HEK293 (cell line): ENCODE measurements at regions not wholly inside any gene's neighbourhood (a gene's known extent, or its start where the extent isn't known, plus 50 kb on each side); places are given as distances from the start of the nearest gene placed in this dataset.

Source experiments
- CTCF ChIA-PET: fragments of 350-600 bp; formaldehyde crosslinking; extraction: SDS; loops from one replicate; lab custom pipeline; 2021; ENCODE audit warnings: antibody characterized with exemption; lab: Yijun Ruan, JAX
- POLR2A ChIA-PET: fragments of 300-600 bp; formaldehyde crosslinking; extraction: SDS; loops from one replicate; lab custom pipeline; 2020; ENCODE audit warnings: antibody characterized with exemption, inconsistent platforms; lab: Yijun Ruan, JAX
- H3K27ac ChIP-seq: fragments of 200-500 bp; sonication (Bioruptor generic); 2 replicates; pipeline ENCODE4 v1.5.1; 2014; ENCODE audit warnings: low read depth, low read length, control low read depth, inconsistent platforms; ENCODE audit errors: extremely low read depth
- H3K36me3 ChIP-seq, 2 experiments: fragments of 200-500 bp in 1 of 2; sonication (Bioruptor generic) in 1 of 2; 1 replicate in 1 of 2; 2 replicates in 1 of 2; pipeline ENCODE4 v1.5.1; 2014 to 2017; ENCODE audit warnings: inconsistent platforms in 2 of 2, low read length in 2 of 2; ENCODE audit not compliant: control insufficient read depth in 2 of 2, insufficient read depth in 1 of 2
- H3K4me1 ChIP-seq: fragments of 200-500 bp; sonication (Bioruptor generic); 2 replicates; pipeline ENCODE4 v1.5.1; 2014; ENCODE audit warnings: mild to moderate bottlenecking, low read length, inconsistent platforms; ENCODE audit not compliant: control insufficient read depth, insufficient read depth
- H3K4me3 ChIP-seq: 2 replicates; pipeline ENCODE4 v1.5.1; 2011; ENCODE audit warnings: low read depth, mild to moderate bottlenecking, control low read depth, low read length, moderate library complexity
- H3K9me3 ChIP-seq: fragments of 200-500 bp; sonication (Bioruptor generic); 2 replicates; pipeline ENCODE4 v1.5.1; 2014; ENCODE audit warnings: low read depth, low read length, inconsistent platforms; ENCODE audit not compliant: control insufficient read depth, insufficient read depth
- BCL11B ChIP-seq: fragments of 450-650 bp; formaldehyde crosslinking; IDR thresholded peaks from 2 replicates; pipeline ENCODE4 v1.5.1; 2016; ENCODE audit warnings: low read depth, missing biosample characterization, missing genetic modification characterization
- GFI1B ChIP-seq: fragments of 450-650 bp; formaldehyde crosslinking; IDR thresholded peaks from 2 replicates; pipeline ENCODE4 v1.5.1; 2016; ENCODE audit warnings: missing biosample characterization, missing genetic modification characterization
- GLI2 ChIP-seq: fragments of 450-650 bp; formaldehyde crosslinking; IDR thresholded peaks from 2 replicates; pipeline ENCODE4; 2017; ENCODE audit warnings: missing biosample characterization, missing genetic modification characterization, low read depth, borderline replicate concordance
- HOXD13 ChIP-seq: sonication (generic); formaldehyde crosslinking; IDR thresholded peaks from 2 replicates; pipeline ENCODE4 v1.8.0; 2022; ENCODE audit warnings: missing genetic modification reagents, borderline replicate concordance
- KLF16 ChIP-seq: fragments of 450-650 bp; formaldehyde crosslinking; IDR thresholded peaks from 2 replicates; pipeline ENCODE4 v1.5.1; 2017; ENCODE audit warnings: missing biosample characterization, missing genetic modification characterization
- KLF9 ChIP-seq: fragments of 450-650 bp; formaldehyde crosslinking; IDR thresholded peaks from 2 replicates; pipeline ENCODE4 v1.5.1; 2016; ENCODE audit warnings: missing biosample characterization, missing genetic modification characterization, low read depth
- SETDB1 ChIP-seq: IDR thresholded peaks from one replicate; pipeline ENCODE4 v1.6.1; 2017; ENCODE audit warnings: mild to moderate bottlenecking, low read length, moderate library complexity, mixed read lengths; ENCODE audit not compliant: insufficient read length
- ZBTB7A ChIP-seq: fragments of 450-650 bp; formaldehyde crosslinking; IDR thresholded peaks from 2 replicates; pipeline ENCODE4 v1.5.1; 2016; ENCODE audit warnings: low read depth, missing biosample characterization, missing genetic modification characterization
- ZNF10 ChIP-seq: fragments of 450-650 bp; formaldehyde crosslinking; IDR thresholded peaks from 2 replicates; pipeline ENCODE4 v1.5.1; 2017; ENCODE audit warnings: missing biosample characterization, missing genetic modification characterization
- ZNF169 ChIP-seq: fragments of 450-650 bp; formaldehyde crosslinking; IDR thresholded peaks from 2 replicates; pipeline ENCODE4 v1.5.1; 2016; ENCODE audit warnings: missing biosample characterization, missing genetic modification characterization
- ZNF174 ChIP-seq: fragments of 450-650 bp; formaldehyde crosslinking; IDR thresholded peaks from 2 replicates; pipeline ENCODE4 v1.5.0; 2017; ENCODE audit warnings: missing biosample characterization, mild to moderate bottlenecking, missing genetic modification characterization
- ZNF19 ChIP-seq: fragments of 450-650 bp; formaldehyde crosslinking; IDR thresholded peaks from 2 replicates; pipeline ENCODE4; 2016; ENCODE audit warnings: missing biosample characterization, missing genetic modification characterization, low read depth
- ZNF2 ChIP-seq: fragments of 450-650 bp; formaldehyde crosslinking; IDR thresholded peaks from 2 replicates; pipeline ENCODE4 v1.5.1; 2016; ENCODE audit warnings: missing biosample characterization, missing genetic modification characterization
- ZNF280C ChIP-seq: fragments of 450-650 bp; formaldehyde crosslinking; IDR thresholded peaks from 2 replicates; pipeline ENCODE4 v1.5.1; 2016; ENCODE audit warnings: missing biosample characterization, missing genetic modification characterization
- ZNF37A ChIP-seq: fragments of 450-650 bp; IDR thresholded peaks from 2 replicates; pipeline ENCODE4 v1.5.1; 2018; ENCODE audit warnings: missing biosample characterization, missing genetic modification characterization
- ZNF449 ChIP-seq: fragments of 450-650 bp; formaldehyde crosslinking; IDR thresholded peaks from 2 replicates; pipeline ENCODE4 v1.5.1; 2017; ENCODE audit warnings: missing biosample characterization, mild to moderate bottlenecking, missing genetic modification characterization, moderate library complexity
- ZNF530 ChIP-seq: fragments of 450-650 bp; formaldehyde crosslinking; IDR thresholded peaks from 2 replicates; pipeline ENCODE4 v1.5.1; 2016; ENCODE audit warnings: low read depth, missing biosample characterization, missing genetic modification characterization
- ZNF548 ChIP-seq: fragments of 450-650 bp; formaldehyde crosslinking; IDR thresholded peaks from 2 replicates; pipeline ENCODE4 v1.5.1; 2016; ENCODE audit warnings: missing biosample characterization, missing genetic modification characterization
- ZNF571 ChIP-seq: fragments of 450-650 bp; formaldehyde crosslinking; IDR thresholded peaks from 2 replicates; pipeline ENCODE4 v1.5.0; 2017; ENCODE audit warnings: missing biosample characterization, missing genetic modification characterization
- ZNF626 ChIP-seq: fragments of 450-650 bp; sonication (Bioruptor Pico); formaldehyde crosslinking; IDR thresholded peaks from 2 replicates; pipeline ENCODE4 v1.5.1; 2018; ENCODE audit warnings: missing biosample characterization, missing genetic modification characterization, inconsistent platforms
- ZNF658 ChIP-seq: fragments of 450-650 bp; formaldehyde crosslinking; IDR thresholded peaks from 2 replicates; pipeline ENCODE4; 2016; ENCODE audit warnings: missing biosample characterization, missing genetic modification characterization
- ZNF677 ChIP-seq: fragments of 450-650 bp; IDR thresholded peaks from 2 replicates; pipeline ENCODE4 v1.5.0; 2018; ENCODE audit warnings: missing biosample characterization, mild to moderate bottlenecking, missing genetic modification characterization, moderate library complexity
- ZNF692 ChIP-seq: fragments of 450-650 bp; formaldehyde crosslinking; IDR thresholded peaks from 2 replicates; pipeline ENCODE4 v1.5.1; 2016; ENCODE audit warnings: missing biosample characterization, missing genetic modification characterization
- ZNF707 ChIP-seq: fragments of 450-650 bp; formaldehyde crosslinking; IDR thresholded peaks from 2 replicates; pipeline ENCODE4 v1.5.1; 2016; ENCODE audit warnings: missing biosample characterization, missing genetic modification characterization
- ZNF768 ChIP-seq: fragments of 450-650 bp; formaldehyde crosslinking; IDR thresholded peaks from 2 replicates; pipeline ENCODE4 v1.5.1; 2018; ENCODE audit warnings: missing biosample characterization, mild to moderate bottlenecking, missing genetic modification characterization
- ZSCAN5A ChIP-seq: fragments of 450-650 bp; formaldehyde crosslinking; IDR thresholded peaks from 2 replicates; pipeline ENCODE4 v1.5.1; 2016; ENCODE audit warnings: missing biosample characterization, missing genetic modification characterization

- TF ChIP-seq GFI1B (tag by site-specific recombination), result no peak
These were observed 708.9 kb downstream of the FAM181B start (continued) for GRCh38 chr11:82024760-82025159.

GRCh38 chr11:82012276-82012675 is 721.4 kb downstream of the FAM181B start:
- H3K27ac ChIP-seq, result no peak overlapping the region
- no peaks in the 10 kb centered on the region for H3K36me3 ChIP-seq
- ChIA-PET POLR2A (no interaction called here), CTCF (no interaction called here)
- H3K9me3 ChIP-seq, result no peaks in the 10 kb centered on the region
- H3K4me3 ChIP-seq, result no peak overlapping the region
- no peak for TF ChIP-seq BCL11B (tag by site-specific recombination)
- TF ChIP-seq ZNF37A, result no peak
- no peak for TF ChIP-seq ZBTB7A (tag by site-specific recombination)
- no peak for TF ChIP-seq ZNF548
- TF ChIP-seq ZNF2 (tag by site-specific recombination), result no peak
- TF ChIP-seq GLI2 (tag by site-specific recombination), result no peak
- no peak for TF ChIP-seq ZSCAN5A
- TF ChIP-seq ZNF626 (tag by site-specific recombination), result no peak
- H3K4me1 ChIP-seq, result no peaks in the 10 kb centered on the region

GRCh38 chr11:82009133-82009532 is 724.5 kb downstream of the FAM181B start:
- Histone ChIP-seq H3K9me3 (no peaks in the 10 kb centered on the region), H3K4me3 (no peak overlapping the region), H3K27ac (no peak overlapping the region), H3K4me1 (no peaks in the 10 kb centered on the region), H3K36me3 (no peaks in the 10 kb centered on the region)
- POLR2A ChIA-PET, result no interaction called here
- CTCF ChIA-PET, result no interaction called here
- TF ChIP-seq ZNF658 (no peak), ZNF677 (tag by site-specific recombination) (no peak), ZNF449 (tag by site-specific recombination) (no peak), SETDB1 (no peak), KLF9 (tag by site-specific recombination) (no peak), ZNF10 (tag by site-specific recombination) (no peak), ZNF571 (tag by site-specific recombination) (no peak), ZNF692 (tag by site-specific recombination) (no peak), ZNF169 (tag by site-specific recombination) (no peak), ZBTB7A (tag by site-specific recombination) (no peak), ZNF707 (no peak), ZNF19 (tag by site-specific recombination) (no peak), ZNF174 (tag by site-specific recombination) (no peak), ZNF530 (tag by site-specific recombination) (no peak), ZNF768 (tag by site-specific recombination) (no peak), KLF16 (tag by site-specific recombination) (no peak), HOXD13 (CRISPR knock-in tag) (no peak), ZNF280C (tag by site-specific recombination) (no peak)
